ENCODE measurements at regions not wholly inside any gene's neighbourhood (a gene's known extent, or its start where the extent isn't known, plus 50 kb on each side); places are given as distances from the start of the nearest gene placed in this dataset.
A peak's percentile ranks its signal among the peaks of the same experiment; 100 is the strongest.
"Not testable (repeated sequence)": the region's sequence is repeated elsewhere in the genome, so short reads cannot be mapped to it uniquely, and the experiment has no call there.

DNA sequence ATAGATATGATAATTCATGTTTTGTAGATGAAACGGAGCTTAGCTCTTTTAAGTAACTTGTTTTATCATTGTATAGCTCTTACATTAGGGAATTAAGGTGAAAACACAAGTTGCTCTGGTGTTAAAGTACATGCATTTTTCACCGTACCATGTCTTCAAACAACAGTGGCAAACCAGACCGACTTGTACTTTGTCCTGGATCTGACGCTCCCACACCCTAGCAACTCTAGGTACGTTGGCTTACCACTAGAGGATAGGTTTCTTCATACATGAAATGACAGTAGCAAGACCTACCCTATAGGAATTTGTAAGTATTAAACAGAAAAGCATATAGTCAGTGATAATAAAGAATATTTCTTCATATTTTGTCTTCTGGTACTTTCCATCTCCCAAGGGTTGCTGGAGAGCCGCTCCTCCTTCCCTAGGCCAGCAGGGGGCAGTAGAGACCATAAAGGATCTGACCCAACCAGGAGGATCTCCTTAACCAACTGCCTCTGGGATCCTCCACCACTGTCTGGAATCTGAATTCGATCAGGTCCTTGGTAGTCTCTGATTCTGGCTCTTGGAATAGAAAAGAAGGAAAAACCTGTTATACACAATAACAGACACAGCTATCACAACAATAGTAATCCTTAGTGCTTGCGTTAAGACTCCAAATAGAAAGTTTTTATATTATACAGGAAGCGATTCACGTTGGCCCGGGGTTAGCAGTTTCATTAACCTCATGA is 136.7 kb downstream of the CAVIN4 start:
- ATAC-seq = peak; percentile 72

DNA sequence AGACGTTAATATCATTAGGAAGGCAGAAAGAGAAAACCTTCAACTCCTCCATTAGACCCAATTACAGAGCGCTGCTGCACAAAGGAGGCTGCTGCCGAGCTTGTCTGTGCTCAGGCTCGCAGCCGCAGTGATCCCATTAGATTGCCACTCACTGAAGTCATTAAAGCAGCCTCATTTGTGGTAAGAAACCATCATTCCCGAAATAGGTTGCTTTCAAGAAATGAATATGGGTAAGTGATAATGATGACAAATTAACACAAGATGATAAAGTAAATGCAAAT is 137.2 kb downstream of the CAVIN4 start:
- no peak for ATAC-seq

DNA sequence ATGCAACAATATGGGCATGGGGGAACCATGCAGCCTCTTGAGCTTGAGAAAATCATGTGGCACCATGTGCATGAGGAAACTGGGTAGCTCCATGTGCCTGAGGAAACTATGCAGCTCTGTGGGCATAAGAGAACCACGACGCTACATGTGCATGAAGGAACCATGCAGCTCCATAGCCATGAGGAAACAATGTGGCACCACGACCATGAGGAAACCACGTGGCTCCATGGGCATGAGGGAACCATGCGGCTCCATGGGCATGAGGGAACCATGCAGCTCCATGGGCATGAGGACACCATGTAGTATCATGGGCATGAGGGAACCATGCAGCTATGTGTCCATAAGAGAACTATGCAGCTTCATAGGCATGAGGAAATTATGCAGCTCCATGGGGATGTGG is 140.8 kb downstream of the CAVIN4 start:
- no peak for ATAC-seq

DNA sequence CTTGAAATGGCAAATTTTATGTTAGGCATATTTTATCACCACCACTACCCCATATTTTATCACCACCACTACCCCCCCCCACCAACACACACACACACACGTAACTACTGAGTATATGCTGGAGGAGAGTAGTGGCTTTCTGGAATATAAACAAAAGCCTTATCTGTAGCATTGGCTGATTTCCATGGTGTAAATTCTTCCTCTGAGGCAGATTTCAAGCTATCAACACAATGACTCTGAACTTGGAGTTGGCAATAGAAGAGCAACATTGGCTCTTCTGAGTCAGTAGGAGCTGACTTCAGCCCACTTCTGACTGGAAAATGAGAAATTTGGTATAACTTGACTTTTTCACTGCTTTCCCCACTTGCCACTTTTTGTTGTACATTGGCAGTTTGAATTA is 143.0 kb downstream of the CAVIN4 start:
- ATAC-seq = no peak

DNA sequence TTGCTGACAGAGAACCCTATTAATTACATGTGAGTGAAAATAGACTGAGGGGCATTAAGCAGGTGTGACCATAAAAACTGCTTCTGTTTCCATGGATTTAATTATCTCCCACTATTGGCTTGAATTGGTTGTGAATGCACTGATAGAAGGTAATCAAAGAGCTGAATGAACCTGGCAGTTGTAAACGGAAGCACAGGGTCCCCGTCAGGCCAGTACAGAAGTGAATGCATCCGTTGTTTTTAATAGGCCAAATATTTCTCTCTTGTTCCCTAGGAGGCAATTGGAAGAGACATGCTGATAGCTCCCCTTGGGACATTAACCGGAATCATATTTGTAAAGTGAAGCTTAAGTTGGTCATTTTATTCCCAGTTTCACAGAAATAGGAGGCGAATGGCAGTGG is 147.0 kb downstream of the CAVIN4 start:
- ATAC-seq = no peak

DNA sequence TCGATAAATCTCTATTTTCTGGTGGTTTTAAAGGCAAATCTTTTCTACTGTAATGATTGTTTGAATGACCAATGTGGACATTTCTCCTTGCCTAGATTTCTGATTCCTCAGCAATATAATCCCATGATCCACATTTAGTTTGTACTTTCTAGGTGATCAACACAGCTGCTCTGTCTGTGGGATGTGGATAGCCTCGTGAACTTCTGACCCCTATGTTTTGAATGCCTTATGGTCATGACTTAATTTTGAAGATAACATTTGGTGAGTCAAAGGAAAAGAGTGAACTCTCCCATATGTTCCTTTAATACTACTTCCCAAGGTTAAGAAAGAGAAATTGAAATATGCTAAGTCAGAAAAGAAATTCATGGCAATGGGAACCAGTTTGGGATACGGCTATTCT is 147.5 kb downstream of the CAVIN4 start:
- no peak for ATAC-seq

DNA sequence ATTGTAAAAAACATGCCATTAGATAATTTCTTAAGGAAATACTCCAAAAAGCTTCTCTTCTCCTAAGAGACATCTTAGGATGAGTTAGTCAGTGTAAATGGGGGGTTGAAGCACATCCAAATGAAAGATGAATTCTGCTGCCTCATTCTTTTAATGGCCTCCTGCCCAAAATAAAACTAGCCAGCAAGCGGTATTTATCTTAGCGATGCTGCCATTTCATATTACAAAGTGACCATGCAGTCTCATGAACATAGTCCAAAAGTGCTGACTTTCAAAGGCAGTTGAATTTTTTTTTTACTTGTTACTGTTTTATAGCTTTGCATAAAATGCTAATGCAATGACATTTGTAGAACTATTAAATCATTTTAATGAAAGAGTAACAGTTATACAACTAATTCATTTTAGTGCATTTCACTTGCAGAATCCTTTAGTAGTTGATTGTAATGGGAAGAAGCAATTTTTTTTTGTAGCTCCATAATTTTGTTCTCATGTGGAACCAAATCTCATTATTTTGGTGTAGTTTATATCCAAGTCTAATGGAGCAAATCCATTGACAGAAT is 151.5 kb downstream of the CAVIN4 start:
- ATAC-seq = no peak

DNA sequence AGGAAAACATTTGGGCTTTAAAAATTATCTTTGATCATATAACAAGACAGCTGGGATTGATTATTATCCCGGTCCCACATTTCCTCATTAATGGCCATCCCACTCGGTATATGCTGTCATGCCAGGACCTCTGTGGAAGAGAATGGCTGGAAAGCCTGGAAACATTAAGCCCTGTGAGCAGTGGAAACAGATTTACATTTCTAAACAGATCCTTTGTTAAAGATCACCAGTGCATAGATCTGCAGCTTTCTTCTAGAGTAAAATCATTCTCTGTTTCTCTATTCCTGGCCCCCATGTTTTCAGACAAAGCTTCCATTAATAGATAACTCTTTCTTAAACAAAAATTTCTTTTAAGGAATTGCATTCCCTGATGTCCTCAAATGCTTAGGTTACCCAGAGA is 152.2 kb downstream of the CAVIN4 start:
- no peak for ATAC-seq

DNA sequence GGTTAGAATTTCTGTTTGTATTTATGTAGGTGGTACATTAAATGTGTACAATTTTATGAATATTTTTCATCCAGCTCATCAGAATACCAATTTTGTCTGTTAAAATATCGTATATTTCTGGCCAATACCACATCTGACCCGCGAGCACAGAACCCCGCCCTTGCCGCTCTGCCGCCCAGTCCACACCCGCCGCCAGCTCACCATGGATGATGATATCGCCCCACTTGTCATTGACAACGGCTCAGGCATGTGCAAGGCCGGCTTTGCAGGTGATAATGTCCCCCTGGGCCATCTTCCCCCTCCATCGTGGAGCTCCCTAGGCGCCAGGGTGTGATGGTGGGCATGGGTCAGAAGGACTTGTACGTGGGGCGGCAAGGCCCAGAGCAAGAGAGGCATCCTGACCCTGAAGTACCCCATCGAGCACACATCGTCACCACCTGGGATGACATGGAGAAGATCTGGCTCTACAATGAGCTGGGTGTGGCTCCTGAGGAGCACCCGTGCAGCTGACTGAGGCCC is 153.2 kb downstream of the CAVIN4 start:
- ATAC-seq = no peak

DNA sequence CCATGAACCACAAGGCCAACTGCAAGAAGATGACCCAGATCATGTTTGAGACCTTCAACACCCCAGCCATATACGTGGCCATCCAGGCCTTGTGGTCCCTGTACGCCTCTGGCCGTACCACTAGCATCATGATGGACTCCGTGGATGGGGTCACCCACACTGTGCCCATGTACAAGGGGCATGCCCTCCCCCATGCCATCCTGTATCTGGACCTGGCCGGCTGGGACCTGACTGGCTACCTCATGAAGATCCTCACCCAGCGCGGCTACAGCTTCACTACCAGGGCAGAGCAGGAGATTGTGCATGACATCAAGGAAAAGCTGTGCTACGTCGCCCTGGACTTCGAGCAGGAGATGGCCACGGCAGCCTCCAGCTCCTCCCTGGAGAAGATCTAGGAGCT is 153.7 kb downstream of the CAVIN4 start:
- no peak for ATAC-seq

DNA sequence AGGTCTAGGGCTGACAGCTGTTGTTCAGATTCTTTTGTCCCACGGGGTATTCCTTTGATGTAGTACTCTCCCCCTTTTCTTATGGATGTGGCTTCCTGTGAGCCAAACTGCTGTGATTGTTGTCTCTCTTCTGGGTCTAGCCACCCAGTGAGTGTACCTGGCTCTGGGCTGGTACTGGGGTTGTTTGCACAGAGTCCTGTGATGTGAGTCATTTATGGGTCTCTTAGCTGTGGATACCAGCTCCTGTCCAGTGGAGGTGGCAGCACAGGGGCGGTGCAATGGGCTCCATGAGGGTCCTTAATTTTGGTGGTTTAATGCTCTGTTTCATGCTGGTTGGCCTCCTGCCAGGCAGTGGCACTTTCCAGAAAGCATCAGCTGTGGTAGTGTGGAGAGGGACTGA is 161.3 kb downstream of the CAVIN4 start:
- peak; percentile 10 for ATAC-seq

DNA sequence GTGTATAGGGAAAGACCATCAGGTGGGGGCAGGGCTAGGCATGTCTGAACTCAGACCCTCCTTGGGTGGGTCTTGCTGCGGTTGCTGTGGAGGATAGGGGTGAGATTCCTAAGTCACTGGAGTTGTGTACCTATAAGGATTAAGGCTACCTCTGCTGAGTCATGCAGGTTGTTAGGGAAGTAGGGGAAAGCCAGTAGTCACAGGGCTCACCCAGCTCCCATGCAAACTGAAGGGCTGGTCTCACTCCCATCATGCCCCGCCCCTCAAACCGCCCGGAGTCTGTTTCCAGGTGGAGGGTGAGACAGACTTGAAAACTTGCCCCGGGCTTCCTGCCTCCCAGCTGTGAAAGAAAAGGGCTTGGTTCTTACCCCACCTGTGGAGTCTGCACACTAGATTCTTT is 161.8 kb downstream of the CAVIN4 start:
- peak; percentile 84 for ATAC-seq

DNA sequence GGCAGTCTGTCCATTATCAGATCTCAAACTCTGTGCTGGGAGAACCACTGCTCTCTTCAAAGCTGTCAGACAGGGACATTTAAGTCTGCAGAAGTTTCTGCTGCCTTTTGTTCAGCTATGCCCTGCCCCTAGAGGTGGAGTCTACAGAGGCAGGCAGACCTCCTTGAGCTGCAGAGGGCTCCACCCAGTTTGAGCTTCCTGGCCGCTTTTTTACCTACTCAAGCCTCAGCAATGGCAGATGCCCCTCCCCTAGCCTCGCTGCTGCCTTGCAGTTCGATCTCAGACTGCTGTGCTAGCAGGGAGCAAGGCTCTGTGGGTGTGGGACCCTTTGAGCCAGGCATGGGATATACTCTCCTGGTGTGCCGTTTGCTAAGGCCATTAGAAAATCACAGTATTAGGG is 171.1 kb downstream of the CAVIN4 start:
- ATAC-seq = not testable (repeated sequence)

DNA sequence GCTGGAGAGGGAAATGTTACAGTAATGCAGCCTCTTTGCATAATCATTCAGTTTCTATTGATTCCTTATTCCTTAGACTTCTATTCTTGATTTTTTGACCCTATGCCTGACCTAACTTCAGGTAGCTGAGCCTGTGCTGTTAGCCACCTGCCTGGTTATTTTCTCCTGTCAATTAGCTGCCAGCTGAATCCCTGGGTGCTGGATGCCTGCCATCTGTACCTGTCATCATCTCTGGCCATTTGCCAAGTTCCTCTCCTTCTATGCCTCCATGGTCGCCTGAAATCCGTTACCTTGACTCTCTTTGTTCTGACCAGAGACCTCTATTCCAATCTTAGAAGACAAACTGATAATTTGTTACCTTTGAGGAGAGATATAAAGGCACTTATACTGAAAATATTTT is 178.3 kb downstream of the CAVIN4 start:
- no peak for ATAC-seq

DNA sequence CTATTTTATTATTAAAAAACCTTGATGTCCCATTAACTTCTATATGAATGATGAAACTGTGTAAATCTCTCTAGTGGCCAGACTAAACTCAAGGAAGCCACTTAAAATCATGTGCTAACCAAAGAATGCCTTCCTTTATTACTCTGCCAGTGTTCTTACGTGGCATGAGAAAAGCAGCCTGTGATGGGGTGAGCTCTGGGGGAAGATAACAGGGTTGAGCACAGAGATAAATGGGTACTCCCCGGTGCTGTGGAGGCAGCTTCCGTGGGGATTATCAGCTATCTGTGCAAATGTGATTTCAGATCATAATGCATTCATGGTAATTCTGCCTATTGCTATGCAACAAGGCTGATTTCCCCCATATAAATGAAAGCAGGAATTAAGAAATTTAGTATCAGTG is 181.3 kb downstream of the CAVIN4 start:
- ATAC-seq = no peak

DNA sequence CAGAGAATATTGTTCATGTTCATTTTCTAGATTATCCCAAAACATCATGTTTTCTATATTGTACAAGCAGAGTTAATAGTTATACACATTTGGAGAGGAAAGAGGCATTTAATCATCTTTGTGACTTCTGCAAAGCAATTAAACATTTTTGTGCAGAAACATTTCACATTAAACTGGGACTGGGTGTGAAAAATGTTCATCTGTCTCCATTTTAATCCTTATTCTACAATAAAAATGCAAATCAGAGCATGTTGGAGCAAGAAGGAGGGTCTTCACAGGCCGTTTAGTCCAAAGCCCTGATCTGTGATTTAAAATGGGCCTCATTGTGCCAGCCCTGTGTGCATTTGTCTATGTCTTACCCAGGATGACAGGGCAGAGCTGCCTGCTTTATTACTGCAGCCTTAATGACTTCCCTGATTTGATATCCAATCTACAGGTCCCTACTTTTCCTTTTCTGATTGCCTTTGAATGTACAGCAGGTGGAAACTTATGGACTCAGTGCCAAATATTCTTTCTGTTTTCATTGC is 183.5 kb downstream of the CAVIN4 start:
- ATAC-seq = no peak

DNA sequence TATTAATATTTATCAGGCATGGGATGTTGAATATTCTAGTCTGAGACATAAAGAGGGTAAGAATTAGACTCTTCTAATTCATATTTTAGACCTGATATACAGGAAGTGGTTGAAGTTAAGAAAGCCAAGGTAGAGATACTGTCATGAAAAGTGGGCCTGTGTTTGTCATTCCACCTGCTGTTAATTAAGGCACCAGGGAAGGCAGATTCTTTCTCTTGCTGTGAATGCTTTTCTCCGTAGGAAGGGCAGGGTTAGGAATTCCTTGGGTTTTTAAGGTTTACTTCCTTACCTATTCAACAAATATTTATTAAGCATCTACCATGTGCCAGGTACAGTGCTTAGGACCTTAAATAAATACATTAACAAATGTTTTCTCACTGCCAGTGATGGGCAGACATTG is 196.4 kb downstream of the CAVIN4 start:
- no peak for ATAC-seq

DNA sequence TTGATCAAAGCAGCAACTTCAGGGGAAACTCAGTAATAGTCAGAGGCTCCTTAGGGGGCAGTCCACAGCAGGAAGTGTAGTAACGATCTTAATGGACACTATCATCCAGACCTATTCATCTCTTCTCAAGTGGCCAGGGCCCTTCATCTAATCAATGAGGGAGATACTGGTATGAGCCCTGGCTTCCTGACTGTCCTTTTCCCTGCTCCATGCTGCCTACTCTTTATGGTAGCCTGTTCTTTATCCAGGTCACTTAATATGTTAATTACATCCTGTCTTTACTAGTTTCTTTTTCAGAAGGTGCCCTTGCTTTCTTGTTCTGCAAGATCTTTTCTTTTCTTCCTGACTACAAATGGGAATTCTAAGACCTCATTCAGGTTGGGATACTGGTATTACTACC is 197.1 kb downstream of the CAVIN4 start:
- no peak for ATAC-seq

DNA sequence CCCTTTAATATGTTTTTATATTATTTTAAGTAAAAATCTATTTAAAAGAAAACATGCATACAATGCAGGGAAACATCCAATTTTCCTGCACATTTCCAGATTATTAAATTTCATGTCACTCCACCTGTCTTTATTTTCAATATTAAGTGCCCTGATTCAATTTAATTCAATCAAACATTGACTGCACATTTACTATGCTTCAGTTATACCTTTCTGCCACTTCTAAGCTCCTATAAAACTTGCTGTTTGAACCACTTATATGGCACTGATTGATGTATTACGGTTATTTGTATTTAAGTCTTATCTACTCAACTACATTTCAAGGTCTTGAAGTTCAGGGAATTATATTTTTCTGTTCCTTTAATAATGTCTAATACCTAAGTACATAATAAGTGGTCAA is 198.0 kb downstream of the CAVIN4 start:
- no peak for ATAC-seq

DNA sequence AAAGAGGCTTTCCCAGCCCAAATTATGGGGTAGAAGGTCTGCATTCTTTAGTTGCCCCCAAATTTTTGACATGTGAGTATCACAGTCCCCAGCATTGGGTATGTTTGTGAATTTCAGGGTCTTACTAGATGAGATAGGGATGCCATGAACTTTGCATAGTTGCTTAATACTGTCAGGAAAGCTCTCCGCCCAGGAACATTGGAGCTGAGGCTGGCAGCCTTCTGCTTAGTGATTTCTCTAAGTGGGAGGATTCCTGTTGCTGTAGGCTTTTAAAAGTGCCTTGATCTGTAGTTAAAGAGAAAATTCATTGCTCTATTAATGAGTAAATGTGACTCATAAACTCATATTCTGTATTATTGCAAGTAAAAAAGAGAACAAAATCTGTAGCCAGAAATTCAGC is 206.9 kb downstream of the CAVIN4 start:
- no peak for ATAC-seq

DNA sequence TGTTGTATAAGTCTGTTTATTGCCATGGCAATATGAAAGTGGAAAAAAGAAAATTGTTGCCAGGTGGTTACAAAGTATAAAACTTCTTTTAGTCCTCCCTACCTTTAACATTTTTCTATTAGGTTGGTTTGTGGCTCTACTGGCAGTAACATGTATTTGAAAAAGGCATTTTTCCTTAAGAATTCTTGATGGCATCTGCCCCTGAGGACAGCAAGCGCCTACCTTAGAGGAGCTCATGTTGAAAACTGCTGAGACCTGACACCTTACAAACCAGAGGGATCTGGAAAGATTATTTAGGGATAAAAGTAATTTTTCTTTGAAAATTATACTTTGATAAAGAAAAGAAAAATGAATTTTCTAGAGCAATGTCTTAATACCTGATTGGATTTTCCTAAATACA is 208.1 kb downstream of the CAVIN4 start:
- ATAC-seq = no peak

DNA sequence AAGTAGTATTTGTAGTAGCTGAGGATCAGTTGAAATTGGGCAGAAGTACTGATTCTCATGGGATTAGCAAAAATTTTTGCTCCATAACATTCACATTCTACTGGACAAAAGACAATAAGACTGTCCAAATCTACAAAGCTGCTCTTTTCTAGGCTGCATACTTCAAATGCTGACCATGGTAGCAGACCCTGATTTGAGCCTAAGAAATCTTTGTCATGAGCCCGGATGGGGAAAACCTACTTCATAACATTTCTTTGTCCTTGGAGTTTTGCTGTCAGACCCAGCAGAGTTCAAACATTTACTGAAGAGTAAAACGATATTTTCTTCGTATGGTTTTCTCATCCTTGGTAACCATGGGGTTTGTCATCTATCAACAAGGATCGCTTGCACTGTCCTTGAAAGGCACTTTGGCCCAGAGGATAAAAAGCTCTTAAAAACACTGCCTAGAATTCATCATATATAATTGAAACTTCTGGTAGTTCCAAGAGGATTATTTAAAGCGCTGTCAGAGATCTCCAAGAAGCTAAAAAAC is 216.9 kb downstream of the CAVIN4 start:
- no peak for ATAC-seq

DNA sequence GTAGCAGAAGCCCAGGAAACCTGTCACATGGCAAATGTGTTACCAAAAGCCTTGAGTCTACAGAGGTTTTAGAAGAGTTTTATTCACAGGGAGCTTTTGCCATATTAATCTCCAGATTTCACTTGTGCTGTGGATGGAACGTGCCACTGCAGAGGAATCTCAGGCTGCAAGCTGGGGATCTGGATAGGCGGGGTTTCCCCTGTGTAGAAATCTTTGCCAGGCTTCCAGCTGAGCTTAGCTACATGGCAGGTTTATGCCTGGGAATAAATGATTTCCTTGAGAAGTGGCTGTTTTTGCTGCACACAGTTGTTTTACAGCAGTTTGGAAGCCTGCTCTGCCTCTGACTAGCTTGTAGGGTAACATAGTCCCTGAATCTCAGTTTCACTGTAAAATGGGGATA is 224.6 kb upstream of the PLPPR1 start:
- ATAC-seq = no peak

DNA sequence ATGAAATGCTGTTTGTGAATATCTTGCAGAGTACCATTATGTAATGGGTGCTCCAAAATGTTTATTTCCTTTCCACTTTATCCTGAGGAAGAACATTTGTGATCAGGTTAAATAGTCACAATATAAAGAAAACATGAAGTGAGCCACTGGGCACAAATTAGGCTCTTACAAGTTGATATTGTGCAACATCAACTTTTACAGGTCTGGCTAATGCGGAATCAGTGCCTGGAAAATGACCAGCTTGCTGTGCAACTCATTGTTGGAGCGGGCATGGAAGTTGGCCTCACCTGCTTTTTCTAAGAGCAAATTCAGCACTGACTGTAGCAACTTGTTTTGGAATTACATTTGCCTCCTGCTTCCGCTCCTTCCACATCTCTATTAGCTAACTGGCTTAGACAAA is 216.9 kb upstream of the PLPPR1 start:
- no peak for ATAC-seq

DNA sequence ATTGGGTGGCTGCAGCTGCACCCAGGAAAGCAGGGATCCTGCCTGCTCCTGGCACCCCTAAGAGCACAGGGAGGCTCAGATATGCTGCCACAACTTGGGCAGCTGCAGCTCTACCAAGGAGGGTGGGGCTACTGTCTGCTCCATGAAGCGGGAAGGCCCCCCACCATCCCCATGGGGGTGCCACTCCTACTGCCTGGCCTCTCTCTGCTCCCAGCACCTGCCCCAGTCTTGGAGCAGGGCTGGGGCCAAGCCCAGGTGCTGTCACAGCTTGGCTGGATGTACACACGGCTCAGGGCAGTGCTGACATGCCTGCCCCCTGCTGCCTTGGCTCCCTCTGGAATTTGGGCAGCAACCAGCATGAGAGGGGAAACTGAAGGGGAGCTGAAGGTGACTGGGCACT is 214.7 kb upstream of the PLPPR1 start:
- ATAC-seq = no peak
